ENCODE measurements at regions not wholly inside any gene's neighbourhood (a gene's known extent, or its start where the extent isn't known, plus 50 kb on each side); places are given as distances from the start of the nearest gene placed in this dataset.

DNA sequence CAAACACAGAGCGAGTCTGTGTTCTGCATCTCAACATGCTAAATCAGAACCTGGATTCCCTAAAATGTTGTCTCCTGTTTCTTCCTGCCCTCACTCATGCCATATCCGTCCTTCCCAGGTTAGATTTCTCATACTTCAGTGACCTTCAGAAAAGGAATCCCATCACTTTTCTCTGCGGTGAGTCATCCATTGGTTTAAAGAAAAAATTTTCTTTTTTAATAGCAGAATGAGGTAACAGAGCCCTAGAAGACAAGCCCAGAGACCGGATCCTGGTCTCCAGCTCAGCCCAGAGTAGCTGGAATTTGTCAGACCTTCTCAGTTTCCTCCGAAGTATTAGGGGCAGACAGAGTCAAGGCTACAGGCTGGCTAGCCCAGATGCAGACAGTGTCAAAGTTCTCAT, 143.2 kb upstream of the DMRT1 start:
- no peaks in the 10 kb centered on the region for H3K9me3 ChIP-seq
- TF ChIP-seq, protein P1, sequence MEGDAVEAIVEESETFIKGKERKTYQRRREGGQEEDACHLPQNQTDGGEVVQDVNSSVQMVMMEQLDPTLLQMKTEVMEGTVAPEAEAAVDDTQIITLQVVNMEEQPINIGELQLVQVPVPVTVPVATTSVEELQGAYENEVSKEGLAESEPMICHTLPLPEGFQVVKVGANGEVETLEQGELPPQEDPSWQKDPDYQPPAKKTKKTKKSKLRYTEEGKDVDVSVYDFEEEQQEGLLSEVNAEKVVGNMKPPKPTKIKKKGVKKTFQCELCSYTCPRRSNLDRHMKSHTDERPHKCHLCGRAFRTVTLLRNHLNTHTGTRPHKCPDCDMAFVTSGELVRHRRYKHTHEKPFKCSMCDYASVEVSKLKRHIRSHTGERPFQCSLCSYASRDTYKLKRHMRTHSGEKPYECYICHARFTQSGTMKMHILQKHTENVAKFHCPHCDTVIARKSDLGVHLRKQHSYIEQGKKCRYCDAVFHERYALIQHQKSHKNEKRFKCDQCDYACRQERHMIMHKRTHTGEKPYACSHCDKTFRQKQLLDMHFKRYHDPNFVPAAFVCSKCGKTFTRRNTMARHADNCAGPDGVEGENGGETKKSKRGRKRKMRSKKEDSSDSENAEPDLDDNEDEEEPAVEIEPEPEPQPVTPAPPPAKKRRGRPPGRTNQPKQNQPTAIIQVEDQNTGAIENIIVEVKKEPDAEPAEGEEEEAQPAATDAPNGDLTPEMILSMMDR (IDR thresholded peaks at IDR 0.05): no peak
- H3K4me3 ChIP-seq: no peak overlapping the region
- H3K27me3 ChIP-seq (ENCODE audit: insufficient read depth in 3 of 3, low read length in 2 of 3): no peaks in the 10 kb centered on the region
- intact Hi-C loops (cut with DNase I): loop anchor here (5.0 kb wide), 3 partner anchors 39 to 54 kb away; no protein-coding TSS in a partner anchor
- ATAC-seq: no peak
- 50 to 83% (median 51%) methylated on average over 5 of the region's 5 CpGs for WGBS, 3 donors
- DNase-seq: no peak
- H3K27ac ChIP-seq: peak overlapping the region; percentile 95
- H3K36me3 ChIP-seq (ENCODE audit: insufficient read depth in 1 of 2, low read depth in 1 of 2): peaks cover 0 to 5% of the 10 kb centered on the region in 2 donors
- H3K4me1 ChIP-seq: peaks cover 50% of the 10 kb centered on the region

DNA sequence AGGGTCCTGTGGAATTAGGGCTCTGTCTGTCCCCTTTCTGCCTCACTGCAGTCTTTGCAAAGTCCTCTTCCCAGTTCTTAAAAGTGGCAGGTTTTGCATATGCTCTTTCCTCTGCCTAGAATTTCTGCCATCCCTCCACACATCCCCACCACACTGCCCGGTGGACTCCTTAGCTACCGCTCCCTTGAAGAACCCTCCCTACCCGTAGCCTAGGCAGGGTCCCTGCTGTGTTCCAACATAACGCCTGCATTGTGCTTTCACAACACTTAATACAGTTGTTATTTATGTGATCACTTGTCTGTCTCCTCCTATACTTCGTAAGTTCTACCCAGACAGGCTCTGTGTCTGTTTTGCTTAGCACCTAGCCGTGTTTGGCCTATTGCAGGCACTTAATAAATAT, 142.5 kb upstream of the DMRT1 start:
- peaks cover 0 to 5% of the 10 kb centered on the region in 2 donors for H3K36me3 ChIP-seq (ENCODE audit: insufficient read depth in 1 of 2, low read depth in 1 of 2)
- H3K4me1 ChIP-seq: peaks cover 51% of the 10 kb centered on the region
- H3K4me3 ChIP-seq: no peak overlapping the region
- ATAC-seq (no peak), DNase-seq (no peak)
- intact Hi-C loops (cut with DNase I): loop anchor here (5.0 kb wide), 3 partner anchors 38 to 53 kb away; no protein-coding TSS in a partner anchor
- H3K27me3 ChIP-seq (ENCODE audit: insufficient read depth in 3 of 3, low read length in 2 of 3): no peaks in the 10 kb centered on the region
- WGBS, 3 donors: 82 to 91% (median 83%) methylated on average over 6 of the region's 6 CpGs
- H3K27ac ChIP-seq: no peak overlapping the region
- TF ChIP-seq, protein P1 (IDR thresholded peaks at IDR 0.05): no peak
- no peaks in the 10 kb centered on the region for H3K9me3 ChIP-seq

DNA sequence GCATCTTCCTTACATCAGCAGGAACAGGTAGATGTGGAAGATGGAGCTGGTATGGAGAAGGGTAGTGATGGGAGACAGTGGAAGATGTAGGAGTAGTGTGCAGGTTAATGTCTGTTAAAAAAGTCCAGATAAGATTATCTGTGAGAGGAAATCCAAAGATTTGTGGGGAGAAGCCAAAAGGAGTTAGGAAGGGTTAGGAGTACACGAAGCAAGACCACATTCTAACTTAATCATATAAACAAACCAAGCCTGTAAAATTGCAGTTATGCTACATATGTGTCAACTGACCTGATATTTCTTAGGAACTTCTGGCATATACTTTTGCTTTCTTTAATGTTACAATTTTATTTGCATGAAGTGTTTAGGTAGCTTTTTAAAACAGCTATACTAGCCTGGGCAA, 142.1 kb upstream of the DMRT1 start:
- TF ChIP-seq, protein P1 (IDR thresholded peaks at IDR 0.05): no peak
- Histone ChIP-seq H3K36me3 (ENCODE audit: insufficient read depth in 1 of 2, low read depth in 1 of 2) (peaks cover 0 to 5% of the 10 kb centered on the region in 2 donors), H3K27ac (no peak overlapping the region), H3K4me1 (peaks cover 51% of the 10 kb centered on the region), H3K27me3 (ENCODE audit: insufficient read depth in 3 of 3, low read length in 2 of 3) (no peaks in the 10 kb centered on the region), H3K9me3 (no peaks in the 10 kb centered on the region), H3K4me3 (no peak overlapping the region)
- no peak for ATAC-seq
- DNase-seq: no peak
- 33 to 85% (median 57%) methylated on average over 1 of the region's 1 CpG for WGBS, 3 donors
- intact Hi-C loops (cut with DNase I): loop anchor here (5.0 kb wide), 3 partner anchors 38 to 53 kb away; no protein-coding TSS in a partner anchor

DNA sequence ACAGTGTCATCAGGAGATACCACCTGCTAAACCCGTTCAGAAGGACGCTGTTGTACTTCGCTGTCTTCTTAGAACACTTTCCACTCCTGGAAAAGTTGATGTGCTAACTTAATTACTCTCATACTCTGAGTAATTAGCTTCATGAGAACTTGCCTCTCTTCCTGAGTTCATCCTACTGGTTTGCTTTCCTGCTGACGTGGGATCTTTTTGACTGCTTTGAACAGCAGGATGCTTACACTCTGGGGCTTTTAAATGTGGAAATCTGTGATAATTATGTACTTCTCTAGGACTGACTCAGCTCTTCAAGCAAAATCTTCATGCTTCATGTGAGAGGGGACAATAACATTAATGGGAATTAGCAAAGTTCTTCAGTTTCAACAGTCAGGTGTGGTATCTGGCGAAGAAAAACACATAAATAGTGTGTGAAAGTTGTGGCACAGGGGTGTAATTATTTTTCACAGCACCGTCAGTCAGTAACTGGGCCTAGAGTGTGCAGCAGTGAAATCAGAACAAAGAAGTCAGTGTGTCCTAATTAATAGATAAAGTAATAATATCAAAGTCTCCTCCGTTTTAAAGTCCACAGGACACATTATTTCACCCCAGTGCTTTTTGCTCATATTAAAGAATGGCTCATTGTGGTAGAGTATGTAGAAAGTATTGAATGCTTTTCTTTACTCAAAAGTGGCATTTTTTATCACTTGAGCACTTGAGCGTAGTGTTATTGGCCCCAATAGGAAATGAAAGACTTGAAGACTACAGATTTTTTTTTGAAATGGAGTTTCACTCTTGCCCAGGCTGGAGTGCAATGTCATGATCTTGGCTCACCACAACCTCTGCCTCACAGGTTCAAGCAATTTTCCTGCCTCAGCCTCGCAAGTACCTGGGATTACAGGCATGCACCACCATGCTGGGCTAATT, 140.9 kb upstream of the DMRT1 start:
- 70 to 78% (median 73%) methylated on average over 9 of the region's 9 CpGs for WGBS, 3 donors
- H3K9me3 ChIP-seq: no peaks in the 10 kb centered on the region
- DNase-seq (no peak), ATAC-seq (no peak)
- TF ChIP-seq, protein P1 (IDR thresholded peaks at IDR 0.05): no peak
- H3K36me3 ChIP-seq (ENCODE audit: insufficient read depth in 1 of 2, low read depth in 1 of 2): peaks cover 0 to 5% of the 10 kb centered on the region in 2 donors
- peak overlapping the region; percentile 26 for H3K27ac ChIP-seq
- peaks cover 44% of the 10 kb centered on the region for H3K4me1 ChIP-seq
- intact Hi-C loops (cut with DNase I): no loop called here
- no peaks in the 10 kb centered on the region for H3K27me3 ChIP-seq (ENCODE audit: insufficient read depth in 3 of 3, low read length in 2 of 3)
- H3K4me3 ChIP-seq: no peak overlapping the region

Measured in psoas muscle (tissue), 7 donors.